Endothelial cell of umbilical vein (primary cell): ENCODE measurements at regions not wholly inside any gene's neighbourhood (a gene's known extent, or its start where the extent isn't known, plus 50 kb on each side); places are given as distances from the start of the nearest gene placed in this dataset.

ENCODE experiments used
- CTCF ChIP-seq, 2 donors: IDR thresholded peaks; 1 replicate in 1 of 2; 2 replicates in 1 of 2; pipeline ENCODE4 v1.5.1; 2011; ENCODE audit warnings: low read length in 2 of 2, mild to moderate bottlenecking in 2 of 2, moderate library complexity in 2 of 2, control low read depth in 1 of 2, inconsistent platforms in 1 of 2, low read depth in 1 of 2; ENCODE audit not compliant: insufficient read depth in 1 of 2; ENCODE audit errors: extremely low read depth in 1 of 2
- EZH2 ChIP-seq: IDR thresholded peaks from 2 replicates; pipeline ENCODE4 v1.6.1; 2012; ENCODE audit warnings: borderline replicate concordance, low read depth, mild to moderate bottlenecking, moderate library complexity, low read length, inconsistent platforms; ENCODE audit not compliant: severe bottlenecking
- FOS ChIP-seq: IDR thresholded peaks from 2 replicates; pipeline ENCODE4 v1.6.1; 2011; ENCODE audit warnings: mild to moderate bottlenecking, low read length, moderate library complexity, borderline replicate concordance; ENCODE audit not compliant: insufficient read depth
- GATA2 ChIP-seq: IDR thresholded peaks from 2 replicates; pipeline ENCODE4 v1.7.0; 2011; ENCODE audit warnings: low read depth, mild to moderate bottlenecking, moderate library complexity, mixed read lengths, low read length; ENCODE audit not compliant: insufficient read length, insufficient read depth
- JUN ChIP-seq: IDR thresholded peaks from 2 replicates; pipeline ENCODE4 v1.6.1; 2011; ENCODE audit warnings: borderline replicate concordance, low read depth; ENCODE audit not compliant: insufficient read length, insufficient read depth
- POLR2A ChIP-seq: IDR thresholded peaks from 2 replicates; pipeline ENCODE4 v1.6.1; 2012; ENCODE audit warnings: low read depth, mild to moderate bottlenecking, control low read depth, low read length

GRCh38 chr1:30381671-30382365 lies 341.6 kb downstream of the MATN1 start:
- TF ChIP-seq CTCF (IDR thresholded peaks at IDR 0.05; ENCODE audit: extremely low read depth in 1 of 2, insufficient read depth in 1 of 2, low read depth in 1 of 2, low read length in 2 of 2) (no peak), EZH2 (no peak), GATA2 (no peak), JUN (no peak), POLR2A (no peak), FOS (no peak)
